HG03521 (cell line): ENCODE measurements at regions not wholly inside any gene's neighbourhood (a gene's known extent, or its start where the extent isn't known, plus 50 kb on each side); places are given as distances from the start of the nearest gene placed in this dataset.

ENCODE experiments used
- ATAC-seq: cut with Tn5 transposase; IDR thresholded peaks from one replicate; pipeline ENCODE4 v1.9.1; 2021; ENCODE audit warnings: mild to moderate bottlenecking, moderate library complexity; ENCODE audit not compliant: unreplicated experiment

GRCh38 chr7:17633067-17633466, 307.2 kb downstream of the SNX13 start:
- ATAC-seq, result no peak

GRCh38 chr7:17638727-17639126, 301.6 kb downstream of the SNX13 start:
- ATAC-seq, result no peak

- ATAC-seq, result no peak
These were observed 299.4 kb downstream of the SNX13 start for GRCh38 chr7:17640730-17641377.

GRCh38 chr7:17645500-17645899, 294.8 kb downstream of the SNX13 start:
- no peak for ATAC-seq

GRCh38 chr7:17646253-17646956, 293.9 kb downstream of the SNX13 start:
- ATAC-seq, result no peak

- no peak for ATAC-seq
These were observed 289.0 kb downstream of the SNX13 start for GRCh38 chr7:17651341-17651740.

GRCh38 chr7:17651863-17652385, 288.4 kb downstream of the SNX13 start:
- no peak for ATAC-seq

- ATAC-seq, result no peak
These were observed 285.4 kb downstream of the SNX13 start for GRCh38 chr7:17654940-17655339.

GRCh38 chr7:17659126-17659525, 281.2 kb downstream of the SNX13 start:
- ATAC-seq, result no peak

- no peak for ATAC-seq
These were observed 280.2 kb downstream of the SNX13 start for GRCh38 chr7:17660116-17660515.

GRCh38 chr7:17661982-17662585, 278.2 kb downstream of the SNX13 start:
- ATAC-seq, result no peak

GRCh38 chr7:17663061-17663675, 277.1 kb downstream of the SNX13 start:
- ATAC-seq, result no peak

- no peak for ATAC-seq
These were observed 275.3 kb downstream of the SNX13 start for GRCh38 chr7:17665029-17665428.

- no peak for ATAC-seq
These were observed 272.2 kb downstream of the SNX13 start for GRCh38 chr7:17668122-17668521.

GRCh38 chr7:17669204-17669603, 271.1 kb downstream of the SNX13 start:
- ATAC-seq, result no peak

GRCh38 chr7:17671956-17672355, 268.3 kb downstream of the SNX13 start:
- no peak for ATAC-seq

GRCh38 chr7:17672783-17673182, 267.5 kb downstream of the SNX13 start:
- ATAC-seq, result no peak

GRCh38 chr7:17674166-17674942, 265.9 kb downstream of the SNX13 start:
- no peak for ATAC-seq

- ATAC-seq, result no peak
These were observed 265.2 kb downstream of the SNX13 start for GRCh38 chr7:17674943-17675608.

- ATAC-seq, result no peak
These were observed 262.9 kb downstream of the SNX13 start for GRCh38 chr7:17677408-17677807.
